ENCODE measurements at regions not wholly inside any gene's neighbourhood (a gene's known extent, or its start where the extent isn't known, plus 50 kb on each side); places are given as distances from the start of the nearest gene placed in this dataset.

GRCh38 chr3:128569756-128570155 is 76.8 kb upstream of the GATA2 start:
- DNase-seq (ENCODE audit: low spot score in 2 of 2), result no peak
- no peaks in the 10 kb centered on the region for H3K9me3 ChIP-seq
- no peak overlapping the region for H3K4me3 ChIP-seq
- TF ChIP-seq, protein P1, sequence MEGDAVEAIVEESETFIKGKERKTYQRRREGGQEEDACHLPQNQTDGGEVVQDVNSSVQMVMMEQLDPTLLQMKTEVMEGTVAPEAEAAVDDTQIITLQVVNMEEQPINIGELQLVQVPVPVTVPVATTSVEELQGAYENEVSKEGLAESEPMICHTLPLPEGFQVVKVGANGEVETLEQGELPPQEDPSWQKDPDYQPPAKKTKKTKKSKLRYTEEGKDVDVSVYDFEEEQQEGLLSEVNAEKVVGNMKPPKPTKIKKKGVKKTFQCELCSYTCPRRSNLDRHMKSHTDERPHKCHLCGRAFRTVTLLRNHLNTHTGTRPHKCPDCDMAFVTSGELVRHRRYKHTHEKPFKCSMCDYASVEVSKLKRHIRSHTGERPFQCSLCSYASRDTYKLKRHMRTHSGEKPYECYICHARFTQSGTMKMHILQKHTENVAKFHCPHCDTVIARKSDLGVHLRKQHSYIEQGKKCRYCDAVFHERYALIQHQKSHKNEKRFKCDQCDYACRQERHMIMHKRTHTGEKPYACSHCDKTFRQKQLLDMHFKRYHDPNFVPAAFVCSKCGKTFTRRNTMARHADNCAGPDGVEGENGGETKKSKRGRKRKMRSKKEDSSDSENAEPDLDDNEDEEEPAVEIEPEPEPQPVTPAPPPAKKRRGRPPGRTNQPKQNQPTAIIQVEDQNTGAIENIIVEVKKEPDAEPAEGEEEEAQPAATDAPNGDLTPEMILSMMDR (IDR thresholded peaks at IDR 0.05), result no peak
- no peak overlapping the region for H3K27ac ChIP-seq
- intact Hi-C loops (cut with DNase I), result no loop called here
- H3K36me3 ChIP-seq, result no peaks in the 10 kb centered on the region
- no peaks in the 10 kb centered on the region for H3K4me1 ChIP-seq
- H3K27me3 ChIP-seq, result no peaks in the 10 kb centered on the region

GRCh38 chr3:128568602-128569490 is 75.8 kb upstream of the GATA2 start:
- Histone ChIP-seq H3K27ac (no peak overlapping the region), H3K36me3 (no peaks in the 10 kb centered on the region), H3K27me3 (no peaks in the 10 kb centered on the region), H3K4me1 (no peaks in the 10 kb centered on the region), H3K9me3 (no peaks in the 10 kb centered on the region), H3K4me3 (no peak overlapping the region)
- intact Hi-C loops (cut with DNase I), result no loop called here
- TF ChIP-seq, protein P1 (IDR thresholded peaks at IDR 0.05), result no peak
- no peak for DNase-seq (ENCODE audit: low spot score in 2 of 2)

- Histone ChIP-seq H3K36me3 (no peaks in the 10 kb centered on the region), H3K4me3 (no peak overlapping the region), H3K27ac (no peak overlapping the region), H3K4me1 (no peaks in the 10 kb centered on the region), H3K27me3 (no peaks in the 10 kb centered on the region), H3K9me3 (no peaks in the 10 kb centered on the region)
- DNase-seq (ENCODE audit: low spot score in 2 of 2), result no peak
- TF ChIP-seq, protein P1 (IDR thresholded peaks at IDR 0.05), result no peak
- intact Hi-C loops (cut with DNase I), result no loop called here
Measured at GRCh38 chr3:128567705-128568356, 74.8 kb upstream of the GATA2 start.

- Histone ChIP-seq H3K36me3 (no peaks in the 10 kb centered on the region), H3K4me3 (no peak overlapping the region), H3K27ac (no peak overlapping the region), H3K27me3 (no peaks in the 10 kb centered on the region), H3K9me3 (no peaks in the 10 kb centered on the region), H3K4me1 (no peaks in the 10 kb centered on the region)
- TF ChIP-seq, protein P1 (IDR thresholded peaks at IDR 0.05), result no peak
- no peak for DNase-seq (ENCODE audit: low spot score in 2 of 2)
- intact Hi-C loops (cut with DNase I), result no loop called here
Measured at GRCh38 chr3:128567141-128567540, 74.1 kb upstream of the GATA2 start.

GRCh38 chr3:128563439-128563838 is 70.4 kb upstream of the GATA2 start:
- H3K9me3 ChIP-seq, result no peaks in the 10 kb centered on the region
- intact Hi-C loops (cut with DNase I), result no loop called here
- H3K4me3 ChIP-seq, result no peak overlapping the region
- H3K36me3 ChIP-seq, result no peaks in the 10 kb centered on the region
- H3K27ac ChIP-seq, result no peak overlapping the region
- DNase-seq (ENCODE audit: low spot score in 2 of 2), result no peak
- TF ChIP-seq, protein P1 (IDR thresholded peaks at IDR 0.05), result no peak
- H3K27me3 ChIP-seq, result no peaks in the 10 kb centered on the region
- no peaks in the 10 kb centered on the region for H3K4me1 ChIP-seq
